Neural progenitor cell (in vitro differentiated cells): ENCODE measurements at regions not wholly inside any gene's neighbourhood (a gene's known extent, or its start where the extent isn't known, plus 50 kb on each side); places are given as distances from the start of the nearest gene placed in this dataset.
A peak's percentile ranks its signal among the peaks of the same experiment; 100 is the strongest.

Source experiments
- DNase-seq: peaks from one replicate; pipeline ENCODE4 v3.0.0-alpha.2; 2016; ENCODE audit warnings: low spot score
- H2AFZ ChIP-seq: fragments of 200-600 bp; sonication (generic); replicated peaks from 2 replicates; pipeline ENCODE4 v1.6.1; 2016; ENCODE audit warnings: antibody characterized with exemption
- H3F3A ChIP-seq: fragments of 200-600 bp; sonication (generic); 2 replicates; pipeline ENCODE4 v1.6.1; 2016; ENCODE audit warnings: antibody characterized with exemption, low read depth
- H3K27ac ChIP-seq: fragments of 200-600 bp; sonication (generic); 2 replicates; pipeline ENCODE4 v1.5.1; 2016; ENCODE audit warnings: mild to moderate bottlenecking
- H3K27me3 ChIP-seq: fragments of 200-600 bp; sonication (generic); 2 replicates; pipeline ENCODE4 v1.6.1; 2016; ENCODE audit warnings: mild to moderate bottlenecking, moderate library complexity
- H3K36me3 ChIP-seq: fragments of 200-600 bp; sonication (generic); 2 replicates; pipeline ENCODE4 v1.5.1; 2016
- H3K4me1 ChIP-seq: fragments of 200-600 bp; sonication (generic); 2 replicates; pipeline ENCODE4 v1.6.1; 2016; ENCODE audit warnings: mixed run types
- H3K4me2 ChIP-seq: fragments of 200-600 bp; sonication (generic); 2 replicates; pipeline ENCODE4 v1.6.1; 2016
- H3K4me3 ChIP-seq: fragments of 200-600 bp; sonication (generic); 2 replicates; pipeline ENCODE4 v1.5.1; 2016
- H3K79me2 ChIP-seq: fragments of 200-600 bp; sonication (generic); 2 replicates; pipeline ENCODE4 v1.6.1; 2016; ENCODE audit warnings: low read depth
- H3K9ac ChIP-seq: fragments of 200-600 bp; sonication (generic); 2 replicates; pipeline ENCODE4 v1.6.1; 2016
- H3K9me3 ChIP-seq: fragments of 200-600 bp; sonication (generic); 2 replicates; pipeline ENCODE4 v1.5.1; 2016; ENCODE audit warnings: low read depth
- H4K20me1 ChIP-seq: fragments of 200-600 bp; sonication (generic); 2 replicates; pipeline ENCODE4 v1.6.1; 2016; ENCODE audit warnings: low read depth
- H3K27ac Mint-ChIP-seq: 3 replicates; pipeline ENCODE4 v1.8.0; 2021; ENCODE audit warnings: mixed read lengths
- H3K27me3 Mint-ChIP-seq: 2 replicates; pipeline ENCODE4 v1.8.0; 2022; ENCODE audit warnings: low read depth, mild to moderate bottlenecking, inconsistent platforms, moderate library complexity, mixed read lengths; ENCODE audit not compliant: insufficient read depth
- H3K36me3 Mint-ChIP-seq: 3 replicates; pipeline ENCODE4 v1.8.0; 2021; ENCODE audit warnings: mixed read lengths
- H3K4me1 Mint-ChIP-seq: 3 replicates; pipeline ENCODE4 v1.8.0; 2021; ENCODE audit warnings: mixed read lengths
- H3K4me3 Mint-ChIP-seq: 3 replicates; pipeline ENCODE4 v1.8.0; 2021; ENCODE audit warnings: mild to moderate bottlenecking, moderate library complexity, mixed read lengths
- H3K9me3 Mint-ChIP-seq: 3 replicates; pipeline ENCODE4 v1.8.0; 2020; ENCODE audit warnings: mixed read lengths
- CTCF ChIP-seq: fragments of 200-600 bp; sonication (generic); IDR thresholded peaks from 2 replicates; pipeline ENCODE4 v1.5.1; 2017; ENCODE audit warnings: antibody characterized with exemption, mild to moderate bottlenecking
- EZH2 ChIP-seq: fragments of 200-600 bp; sonication (generic); IDR thresholded peaks from 2 replicates; pipeline ENCODE4 v1.6.1; 2017; ENCODE audit warnings: antibody characterized with exemption, mild to moderate bottlenecking, moderate library complexity
- EZH2phosphoT487 ChIP-seq: fragments of 200-600 bp; sonication (generic); IDR thresholded peaks from 2 replicates; pipeline ENCODE4 v1.6.1; 2017; ENCODE audit warnings: antibody characterized with exemption

GRCh38 chr4:181950372-181951127 is 292.7 kb upstream of the TENM3 start:
- H3K36me3 ChIP-seq: no peaks in the 10 kb centered on the region
- no peaks in the 10 kb centered on the region for H3K79me2 ChIP-seq
- no peaks in the 10 kb centered on the region for H3K27me3 ChIP-seq
- no peak overlapping the region for H3K4me3 ChIP-seq
- no peak for TF ChIP-seq CTCF
- no peak for TF ChIP-seq EZH2
- no peak for TF ChIP-seq EZH2phosphoT487
- Mint-ChIP-seq H3K4me1 (peaks cover 10% of the 10 kb centered on the region), H3K36me3 (no peaks in the 10 kb centered on the region), H3K27ac (no peak overlapping the region), H3K4me3 (no peak overlapping the region), H3K9me3 (peaks cover 3% of the 10 kb centered on the region), H3K27me3 (peaks cover 11% of the 10 kb centered on the region)
- H3F3A ChIP-seq: no peaks in the 10 kb centered on the region
- no peak overlapping the region for H3K4me2 ChIP-seq
- no peaks in the 10 kb centered on the region for H4K20me1 ChIP-seq
- peaks cover 5% of the 10 kb centered on the region for H3K4me1 ChIP-seq
- no peak overlapping the region for H3K9ac ChIP-seq
- H2AFZ ChIP-seq: no peak overlapping the region
- H3K9me3 ChIP-seq: no peaks in the 10 kb centered on the region
- H3K27ac ChIP-seq: no peak overlapping the region
- DNase-seq: no peak

- no peak for TF ChIP-seq EZH2phosphoT487
- no peak for TF ChIP-seq EZH2
- TF ChIP-seq CTCF: no peak
- Histone ChIP-seq H3K4me3 (no peak overlapping the region), H4K20me1 (no peaks in the 10 kb centered on the region), H3K79me2 (no peaks in the 10 kb centered on the region), H3K27ac (no peak overlapping the region), H3K4me1 (peaks cover 5% of the 10 kb centered on the region), H2AFZ (no peak overlapping the region), H3K36me3 (no peaks in the 10 kb centered on the region), H3F3A (no peaks in the 10 kb centered on the region), H3K9ac (no peak overlapping the region), H3K27me3 (no peaks in the 10 kb centered on the region), H3K4me2 (no peak overlapping the region), H3K9me3 (no peaks in the 10 kb centered on the region)
- no peak for DNase-seq
- Mint-ChIP-seq H3K4me3 (no peak overlapping the region), H3K4me1 (peaks cover 10% of the 10 kb centered on the region), H3K27me3 (peaks cover 11% of the 10 kb centered on the region), H3K27ac (no peak overlapping the region), H3K9me3 (peaks cover 3% of the 10 kb centered on the region), H3K36me3 (no peaks in the 10 kb centered on the region)
Measured at GRCh38 chr4:181951265-181951664, 291.9 kb upstream of the TENM3 start.

- H3K4me1 Mint-ChIP-seq: peaks cover 12% of the 10 kb centered on the region
- Histone ChIP-seq H3K9me3 (no peaks in the 10 kb centered on the region), H3K9ac (no peak overlapping the region), H3F3A (no peaks in the 10 kb centered on the region), H3K27me3 (no peaks in the 10 kb centered on the region), H3K4me3 (no peak overlapping the region), H2AFZ (peak overlapping the region; percentile 30), H3K4me2 (no peak overlapping the region), H3K36me3 (no peaks in the 10 kb centered on the region), H3K27ac (no peak overlapping the region), H4K20me1 (no peaks in the 10 kb centered on the region), H3K79me2 (no peaks in the 10 kb centered on the region), H3K4me1 (peaks cover 5% of the 10 kb centered on the region)
- H3K27ac Mint-ChIP-seq: no peak overlapping the region
- peak; percentile 11 for DNase-seq
- H3K27me3 Mint-ChIP-seq: peaks cover 11% of the 10 kb centered on the region
- TF ChIP-seq EZH2 (no peak), CTCF (no peak), EZH2phosphoT487 (no peak)
- H3K9me3 Mint-ChIP-seq: peaks cover 3% of the 10 kb centered on the region
- H3K4me3 Mint-ChIP-seq: no peak overlapping the region
- no peaks in the 10 kb centered on the region for H3K36me3 Mint-ChIP-seq
Measured at GRCh38 chr4:181952478-181952877, 290.7 kb upstream of the TENM3 start.
